HEK293T (cell line): ENCODE measurements at regions not wholly inside any gene's neighbourhood (a gene's known extent, or its start where the extent isn't known, plus 50 kb on each side); places are given as distances from the start of the nearest gene placed in this dataset.

Experiments
- CTCF ChIA-PET: fragments of 350-600 bp; formaldehyde crosslinking; extraction: SDS; loops from one replicate; lab custom pipeline; 2021; ENCODE audit warnings: antibody characterized with exemption, inconsistent platforms; lab: Yijun Ruan, JAX
- POLR2A ChIA-PET: fragments of 350-600 bp; formaldehyde crosslinking; extraction: SDS; loops from one replicate; lab custom pipeline; 2020; ENCODE audit warnings: antibody characterized with exemption, inconsistent platforms; lab: Yijun Ruan, JAX
- DNase-seq: peaks from one replicate; pipeline ENCODE4 v3.0.0; 2012; ENCODE audit warnings: mixed read lengths; ENCODE audit errors: extremely low spot score
- ARNT ChIP-seq: fragments of 450-650 bp; IDR thresholded peaks from 2 replicates; pipeline ENCODE4 v1.6.1; 2017; ENCODE audit warnings: mild to moderate bottlenecking
- BHLHE40 ChIP-seq: fragments of 450-650 bp; IDR thresholded peaks from 2 replicates; pipeline ENCODE4 v1.6.1; 2016; ENCODE audit warnings: mild to moderate bottlenecking, moderate library complexity, borderline replicate concordance
- CTBP1 ChIP-seq: fragments of 450-650 bp; IDR thresholded peaks from 2 replicates; pipeline ENCODE4 v1.6.1; 2016; ENCODE audit warnings: borderline replicate concordance
- ELF4 ChIP-seq: fragments of 450-650 bp; IDR thresholded peaks from 2 replicates; pipeline ENCODE4 v1.6.1; 2017; ENCODE audit warnings: antibody characterized with exemption
- FOXA1 ChIP-seq: fragments of 450-650 bp; IDR thresholded peaks from 2 replicates; pipeline ENCODE4 v1.6.1; 2016; ENCODE audit warnings: mild to moderate bottlenecking
- FOXK2 ChIP-seq: fragments of 450-650 bp; IDR thresholded peaks from 2 replicates; pipeline ENCODE4 v1.6.1; 2016; ENCODE audit warnings: mild to moderate bottlenecking
- FOXM1 ChIP-seq: fragments of 450-650 bp; IDR thresholded peaks from 2 replicates; pipeline ENCODE4 v1.6.1; 2017; ENCODE audit warnings: mild to moderate bottlenecking, borderline replicate concordance
- HDGF ChIP-seq: fragments of 450-650 bp; IDR thresholded peaks from 2 replicates; pipeline ENCODE4 v1.6.1; 2017; ENCODE audit warnings: antibody characterized with exemption, borderline replicate concordance
- L3MBTL2 ChIP-seq: fragments of 450-650 bp; conservative IDR thresholded peaks from 2 replicates; pipeline ENCODE4 v1.6.1; 2016; ENCODE audit warnings: mild to moderate bottlenecking
- LEF1 ChIP-seq: fragments of 450-650 bp; IDR thresholded peaks from 2 replicates; pipeline ENCODE4 v1.6.1; 2017; ENCODE audit warnings: mild to moderate bottlenecking, borderline replicate concordance
- NFRKB ChIP-seq: fragments of 450-650 bp; IDR thresholded peaks from 2 replicates; pipeline ENCODE4 v1.6.1; 2016; ENCODE audit warnings: mild to moderate bottlenecking, moderate library complexity
- PKNOX1 ChIP-seq: fragments of 450-650 bp; IDR thresholded peaks from 2 replicates; pipeline ENCODE4 v1.6.1; 2016
- SP1 ChIP-seq: fragments of 450-650 bp; IDR thresholded peaks from 2 replicates; pipeline ENCODE4 v1.6.1; 2017
- SUZ12 ChIP-seq: fragments of 450-650 bp; IDR thresholded peaks from 2 replicates; pipeline ENCODE4 v1.6.1; 2016; ENCODE audit warnings: mild to moderate bottlenecking
- TARDBP ChIP-seq: fragments of 450-650 bp; IDR thresholded peaks from 2 replicates; pipeline ENCODE4 v1.6.1; 2016
- ZNF384 ChIP-seq: fragments of 450-650 bp; IDR thresholded peaks from 2 replicates; pipeline ENCODE4 v1.6.1; 2016

DNA sequence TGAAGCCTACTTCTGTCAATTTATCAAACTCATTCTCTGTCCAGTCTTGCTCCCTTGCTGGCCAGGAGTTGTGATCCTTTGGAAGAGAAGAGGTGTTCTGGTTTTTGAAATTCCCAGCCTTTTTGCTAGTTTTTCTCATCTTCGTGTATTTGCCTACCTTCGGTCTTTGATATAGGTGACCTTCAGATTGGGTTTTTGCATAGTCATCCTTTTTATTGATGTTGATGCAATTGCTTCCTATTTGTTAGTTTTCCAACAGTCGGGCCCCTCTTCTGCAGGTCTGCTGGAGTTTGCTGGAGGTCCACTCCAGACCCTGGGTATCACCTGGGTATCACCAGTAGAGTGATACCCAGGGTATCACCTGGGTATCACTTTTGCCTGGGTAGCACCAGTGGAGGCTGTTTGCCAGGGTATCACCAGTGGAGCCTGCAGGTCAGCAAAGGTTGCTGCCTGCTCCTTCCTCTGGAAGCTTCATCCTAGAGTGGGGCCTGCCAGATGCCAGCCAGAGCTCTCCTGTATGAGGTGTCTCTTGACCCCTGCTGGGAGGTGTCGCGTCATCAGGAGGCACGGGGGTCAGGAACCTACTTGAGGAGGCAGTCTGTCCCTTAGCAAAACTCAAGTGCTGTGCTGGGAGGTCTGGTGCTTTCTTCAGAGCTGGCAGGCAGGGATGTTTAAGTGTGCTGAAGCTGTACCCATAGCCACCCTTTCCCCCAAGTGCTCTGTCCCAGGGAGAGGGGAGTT is 684.2 kb downstream of the PCDH18 start:
- no peak for DNase-seq
- TF ChIP-seq SP1 (no peak), ARNT (no peak), L3MBTL2 (no peak), TARDBP (no peak), FOXM1 (no peak), NFRKB (no peak), FOXK2 (no peak), BHLHE40 (no peak), CTBP1 (no peak), LEF1 (no peak), SUZ12 (no peak), FOXA1 (no peak), ZNF384 (no peak), PKNOX1 (no peak), ELF4 (no peak), HDGF (no peak)
- CTCF ChIA-PET, result interaction anchor here (0.6 kb wide), 1 partner anchor 438 kb away, joined by 4 read pairs; no protein-coding TSS in a partner anchor
- POLR2A ChIA-PET, result no interaction called here

- ChIA-PET POLR2A (no interaction called here), CTCF (no interaction called here)
- TF ChIP-seq BHLHE40, result no peak
- no peak for TF ChIP-seq LEF1
- no peak for TF ChIP-seq FOXA1
- TF ChIP-seq FOXK2, result no peak
- no peak for TF ChIP-seq NFRKB
- TF ChIP-seq ARNT, result no peak
- no peak for DNase-seq
Measured at GRCh38 chr4:136841526-136841925, 690.8 kb downstream of the PCDH18 start.

DNA sequence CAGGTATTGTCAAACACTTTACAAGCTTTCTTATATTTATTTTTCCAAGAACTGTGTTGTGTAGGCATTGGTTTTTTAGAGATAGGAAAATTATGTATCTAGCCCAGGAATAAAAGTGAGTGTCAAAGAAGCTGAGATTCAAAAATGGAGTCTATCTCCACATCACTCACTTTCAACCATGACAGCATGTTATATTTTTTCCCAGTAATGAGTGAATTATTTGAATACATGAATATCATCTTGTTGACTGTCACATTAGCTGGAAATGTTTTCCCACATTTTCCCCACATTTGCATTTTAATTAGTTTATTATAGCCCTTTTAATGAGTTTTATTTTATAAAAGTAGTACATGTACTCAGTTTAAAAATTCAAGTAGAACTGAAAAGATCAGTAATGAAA is 693.7 kb downstream of the PCDH18 start:
- TF ChIP-seq FOXM1, result no peak
- ChIA-PET POLR2A (no interaction called here), CTCF (no interaction called here)
- DNase-seq, result no peak

GRCh38 chr4:136831553-136831952 is 700.7 kb downstream of the PCDH18 start:
- TF ChIP-seq FOXA1 (no peak), FOXM1 (no peak), SUZ12 (no peak)
- POLR2A ChIA-PET, result no interaction called here
- CTCF ChIA-PET, result no interaction called here
- DNase-seq, result no peak

- no peak for DNase-seq
- CTCF ChIA-PET, result no interaction called here
Measured at GRCh38 chr4:136829280-136829679, 703.0 kb downstream of the PCDH18 start.

GRCh38 chr4:136823020-136823419 is 709.3 kb downstream of the PCDH18 start:
- CTCF ChIA-PET, result no interaction called here
- DNase-seq, result no peak
- POLR2A ChIA-PET, result no interaction called here
- TF ChIP-seq FOXM1 (no peak), ARNT (no peak), SUZ12 (no peak), NFRKB (no peak)

More at GRCh38 chr4:136829280-136829679, 703.0 kb downstream of the PCDH18 start:
- peak; percentile 88 for TF ChIP-seq PKNOX1
- TF ChIP-seq LEF1, result no peak
- POLR2A ChIA-PET, result no interaction called here

GRCh38 chr4:136818811-136819330 is 713.4 kb downstream of the PCDH18 start:
- TF ChIP-seq FOXA1, result no peak
- TF ChIP-seq TARDBP, result no peak
- TF ChIP-seq HDGF, result no peak
- TF ChIP-seq FOXM1, result no peak
- TF ChIP-seq ZNF384, result no peak
- no peak for TF ChIP-seq SUZ12
- no peak for TF ChIP-seq BHLHE40
- TF ChIP-seq ARNT, result no peak
- no peak for TF ChIP-seq SP1
- ChIA-PET POLR2A (no interaction called here), CTCF (no interaction called here)
- no peak for DNase-seq
